ENCODE measurements at regions not wholly inside any gene's neighbourhood (a gene's known extent, or its start where the extent isn't known, plus 50 kb on each side); places are given as distances from the start of the nearest gene placed in this dataset.

- DNase-seq (ENCODE audit: low spot score) = no peak
Observed at GRCh38 chr5:21694567-21694966, 1158.6 kb downstream of the CDH12 start.

- no peak for DNase-seq (ENCODE audit: low spot score)
Observed at GRCh38 chr5:21693591-21693990, 1159.6 kb downstream of the CDH12 start.

GRCh38 chr5:21689587-21689986, 1163.6 kb downstream of the CDH12 start:
- DNase-seq (ENCODE audit: low spot score) = no peak

GRCh38 chr5:21688655-21689054, 1164.5 kb downstream of the CDH12 start:
- no peak for DNase-seq (ENCODE audit: low spot score)

- DNase-seq (ENCODE audit: low spot score) = no peak
Observed at GRCh38 chr5:21687621-21688020, 1165.5 kb downstream of the CDH12 start.

- no peak for DNase-seq (ENCODE audit: low spot score)
Observed at GRCh38 chr5:21686706-21687105, 1166.4 kb downstream of the CDH12 start.

- no peak for DNase-seq (ENCODE audit: low spot score)
Observed at GRCh38 chr5:21685522-21685921, 1167.6 kb downstream of the CDH12 start.

GRCh38 chr5:21684992-21685391, 1168.2 kb downstream of the CDH12 start:
- DNase-seq (ENCODE audit: low spot score) = no peak

- no peak for DNase-seq (ENCODE audit: low spot score)
Observed at GRCh38 chr5:21681911-21682310, 1171.2 kb downstream of the CDH12 start.

- no peak for DNase-seq (ENCODE audit: low spot score)
Observed at GRCh38 chr5:21680641-21681040, 1172.5 kb downstream of the CDH12 start.

- peak; percentile 13 for DNase-seq (ENCODE audit: low spot score)
Observed at GRCh38 chr5:21680196-21680595, 1172.9 kb downstream of the CDH12 start.

GRCh38 chr5:21678526-21678925, 1174.6 kb downstream of the CDH12 start:
- no peak for DNase-seq (ENCODE audit: low spot score)

- no peak for DNase-seq (ENCODE audit: low spot score)
Observed at GRCh38 chr5:21672911-21673310, 1180.2 kb downstream of the CDH12 start.

GRCh38 chr5:21672360-21672759, 1180.8 kb downstream of the CDH12 start:
- DNase-seq (ENCODE audit: low spot score) = no peak

GRCh38 chr5:21665524-21665923, 1187.6 kb downstream of the CDH12 start:
- DNase-seq (ENCODE audit: low spot score) = no peak

- no peak for DNase-seq (ENCODE audit: low spot score)
Observed at GRCh38 chr5:21663082-21663481, 1190.1 kb downstream of the CDH12 start.

GRCh38 chr5:21661184-21661583, 1192.0 kb downstream of the CDH12 start:
- no peak for DNase-seq (ENCODE audit: low spot score)

- no peak for DNase-seq (ENCODE audit: low spot score)
Observed at GRCh38 chr5:21654556-21654955, 1198.6 kb downstream of the CDH12 start.

GRCh38 chr5:21649969-21650368, 1203.2 kb downstream of the CDH12 start:
- no peak for DNase-seq (ENCODE audit: low spot score)

GRCh38 chr5:21646469-21646868, 1206.7 kb downstream of the CDH12 start:
- DNase-seq (ENCODE audit: low spot score) = no peak

GRCh38 chr5:21644032-21644431, 1209.1 kb downstream of the CDH12 start:
- no peak for DNase-seq (ENCODE audit: low spot score)

GRCh38 chr5:21642312-21642711, 1210.8 kb downstream of the CDH12 start:
- no peak for DNase-seq (ENCODE audit: low spot score)

- DNase-seq (ENCODE audit: low spot score) = no peak
Observed at GRCh38 chr5:21623831-21624230, 1229.3 kb downstream of the CDH12 start.

GRCh38 chr5:21615195-21615765, 1237.9 kb downstream of the CDH12 start:
- DNase-seq (ENCODE audit: low spot score) = no peak

All from Ammon's horn (tissue), 1 donor.